Thyroid gland (tissue), 4 donors: ENCODE measurements at regions not wholly inside any gene's neighbourhood (a gene's known extent, or its start where the extent isn't known, plus 50 kb on each side); places are given as distances from the start of the nearest gene placed in this dataset.
A peak's percentile ranks its signal among the peaks of the same experiment; 100 is the strongest.

Experiments
- DNase-seq, 2 donors: peaks; one replicate each; pipeline ENCODE4 v3.0.0-alpha.2; 2019
- H3K27ac ChIP-seq, 3 donors: fragments of 200-600 bp; sonication (generic); 1 replicate in 2 of 3; 2 replicates in 1 of 3; pipeline ENCODE4 v1.5.1; 2016 to 2019; ENCODE audit warnings: mild to moderate bottlenecking in 1 of 3, moderate library complexity in 1 of 3
- H3K27me3 ChIP-seq: fragments of 200-600 bp; sonication (generic); one replicate; pipeline ENCODE4 v1.5.1; 2019
- H3K36me3 ChIP-seq, 2 donors: fragments of 200-600 bp; sonication (generic); one replicate each; pipeline ENCODE4 v1.5.1; 2016 to 2019
- H3K4me1 ChIP-seq, 2 donors: fragments of 200-600 bp; sonication (generic); one replicate each; pipeline ENCODE4 v1.5.1; 2017 to 2019
- H3K4me3 ChIP-seq, 3 donors: fragments of 200-600 bp; sonication (generic); replicated peaks in 1 of 3; 1 replicate in 2 of 3; 2 replicates in 1 of 3; pipeline ENCODE4 v1.5.1; 2016; ENCODE audit warnings: mild to moderate bottlenecking in 1 of 3
- H3K9me3 ChIP-seq: fragments of 200-600 bp; sonication (generic); one replicate; pipeline ENCODE4 v1.5.1; 2017
- POLR2A ChIP-seq, 2 donors: fragments of 450-650 bp; IDR thresholded peaks; one replicate each; pipeline ENCODE4 v1.6.1; 2017; ENCODE audit warnings: antibody characterized with exemption in 2 of 2, mild to moderate bottlenecking in 2 of 2, moderate library complexity in 1 of 2
- WGBS, 2 donors: methylation state at CpG; one replicate each; pipeline ENCODE4 v1.1.5; 2017; 5-methylcytosine and 5-hydroxymethylcytosine counted together
- intact Hi-C: fragments of 100-400 bp; cut with DNase I; formaldehyde crosslinking; loops from one replicate; pipeline ENCODE4 v1.15.1; 2023
- TF ChIP-seq, protein P1 (sequence below), 6 experiments: fragments of 200-600 bp in 3 of 6; fragments of 450-650 bp in 3 of 6; sonication (generic) in 3 of 6; IDR thresholded peaks; one replicate each; pipeline ENCODE4 v1.5.1; 2016 to 2019; ENCODE audit warnings: antibody characterized with exemption in 6 of 6, mild to moderate bottlenecking in 2 of 6, inconsistent platforms in 1 of 6, moderate library complexity in 1 of 6

DNA sequence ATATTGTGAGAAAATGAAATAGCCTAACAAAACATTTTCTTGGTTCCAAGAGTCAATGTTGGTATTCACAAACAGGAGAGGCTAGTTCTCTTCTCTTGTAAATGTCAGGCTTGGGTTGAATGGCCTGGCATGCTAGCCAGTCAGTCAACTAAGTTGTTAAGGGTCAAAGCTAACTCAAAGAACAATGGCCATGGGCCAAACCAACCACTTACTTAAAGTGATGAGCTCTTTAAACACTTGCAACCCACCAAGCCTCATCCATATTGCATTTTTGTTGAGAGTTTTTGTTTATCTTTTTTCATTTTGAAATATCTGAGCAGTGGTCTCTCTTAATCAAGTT, 394.5 kb downstream of the RAB28 start:
- TF ChIP-seq, protein P1, sequence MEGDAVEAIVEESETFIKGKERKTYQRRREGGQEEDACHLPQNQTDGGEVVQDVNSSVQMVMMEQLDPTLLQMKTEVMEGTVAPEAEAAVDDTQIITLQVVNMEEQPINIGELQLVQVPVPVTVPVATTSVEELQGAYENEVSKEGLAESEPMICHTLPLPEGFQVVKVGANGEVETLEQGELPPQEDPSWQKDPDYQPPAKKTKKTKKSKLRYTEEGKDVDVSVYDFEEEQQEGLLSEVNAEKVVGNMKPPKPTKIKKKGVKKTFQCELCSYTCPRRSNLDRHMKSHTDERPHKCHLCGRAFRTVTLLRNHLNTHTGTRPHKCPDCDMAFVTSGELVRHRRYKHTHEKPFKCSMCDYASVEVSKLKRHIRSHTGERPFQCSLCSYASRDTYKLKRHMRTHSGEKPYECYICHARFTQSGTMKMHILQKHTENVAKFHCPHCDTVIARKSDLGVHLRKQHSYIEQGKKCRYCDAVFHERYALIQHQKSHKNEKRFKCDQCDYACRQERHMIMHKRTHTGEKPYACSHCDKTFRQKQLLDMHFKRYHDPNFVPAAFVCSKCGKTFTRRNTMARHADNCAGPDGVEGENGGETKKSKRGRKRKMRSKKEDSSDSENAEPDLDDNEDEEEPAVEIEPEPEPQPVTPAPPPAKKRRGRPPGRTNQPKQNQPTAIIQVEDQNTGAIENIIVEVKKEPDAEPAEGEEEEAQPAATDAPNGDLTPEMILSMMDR (IDR thresholded peaks at IDR 0.05), result no peak
- no peak for TF ChIP-seq POLR2A (IDR thresholded peaks at IDR 0.05)
- H3K4me3 ChIP-seq, result no peak overlapping the region
- no peaks in the 10 kb centered on the region for H3K27me3 ChIP-seq
- intact Hi-C loops, result no loop called here
- H3K9me3 ChIP-seq, result no peaks in the 10 kb centered on the region
- peak; percentile 52 to 56 for DNase-seq
- H3K27ac ChIP-seq, result peak overlapping the region in 1 of 3 donors; percentile 32
- peaks cover 18 to 23% of the 10 kb centered on the region in 2 donors for H3K4me1 ChIP-seq
- no peaks in the 10 kb centered on the region for H3K36me3 ChIP-seq

DNA sequence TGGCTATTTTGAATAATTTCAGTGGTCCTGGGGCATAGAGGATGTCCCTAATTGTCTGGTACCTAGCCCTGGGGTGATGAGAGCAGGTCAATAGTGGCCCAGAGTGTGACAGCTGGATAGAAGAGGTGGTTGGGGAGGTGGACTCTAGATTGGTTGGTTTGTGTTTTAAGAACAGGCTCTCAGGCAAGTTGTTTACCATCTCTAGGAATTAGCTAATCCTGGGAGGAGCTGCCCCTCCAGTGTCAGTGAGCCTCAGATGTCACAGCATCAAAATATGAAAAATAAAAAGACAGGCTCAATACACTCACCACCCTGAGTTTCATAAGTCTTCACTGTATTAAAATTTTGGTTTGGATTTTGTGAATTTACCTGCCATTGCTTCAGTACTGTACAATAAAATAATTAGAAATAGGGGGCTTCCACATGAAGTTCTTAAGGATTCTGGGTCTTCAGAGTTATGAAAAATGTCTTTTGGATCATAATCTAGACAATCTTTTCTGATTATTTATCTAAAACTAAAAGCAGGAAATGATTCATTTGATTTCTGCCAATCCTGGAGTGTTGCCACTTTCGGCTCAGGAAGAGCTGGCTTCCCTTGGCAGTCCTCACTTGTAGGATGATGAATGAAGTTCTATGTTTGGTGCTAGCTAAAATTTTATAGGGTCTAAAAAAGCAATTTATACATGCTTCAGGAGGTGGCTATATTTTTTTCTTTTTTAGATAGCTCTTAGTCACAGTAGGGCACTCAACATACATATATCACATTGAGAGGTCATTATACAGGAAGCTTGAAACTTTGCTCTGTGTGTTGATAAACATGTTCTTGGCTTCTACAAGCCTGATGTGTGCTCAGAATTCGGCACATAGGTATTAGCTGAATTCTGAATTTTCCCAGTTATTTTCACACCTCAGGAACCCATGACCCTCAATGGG, 395.1 kb downstream of the RAB28 start:
- peak; percentile 4 to 25 for DNase-seq
- Histone ChIP-seq H3K9me3 (no peaks in the 10 kb centered on the region), H3K27me3 (no peaks in the 10 kb centered on the region), H3K4me1 (peaks cover 18 to 23% of the 10 kb centered on the region in 2 donors), H3K36me3 (no peaks in the 10 kb centered on the region), H3K27ac (peak overlapping the region in 1 of 3 donors; percentile 32), H3K4me3 (no peak overlapping the region)
- TF ChIP-seq, protein P1 (IDR thresholded peaks at IDR 0.05), result no peak
- no peak for TF ChIP-seq POLR2A (IDR thresholded peaks at IDR 0.05)
- 24 to 34% methylated on average over 2 of the region's 2 CpGs for WGBS, 2 donors
- intact Hi-C loops, result no loop called here

GRCh38 chr4:13087041-13087440, 397.1 kb downstream of the RAB28 start:
- Histone ChIP-seq H3K9me3 (no peaks in the 10 kb centered on the region), H3K4me3 (no peak overlapping the region), H3K27me3 (no peaks in the 10 kb centered on the region), H3K36me3 (no peaks in the 10 kb centered on the region), H3K4me1 (peaks cover 18 to 21% of the 10 kb centered on the region in 2 donors), H3K27ac (no peak overlapping the region)
- DNase-seq, result no peak
- TF ChIP-seq, protein P1 (IDR thresholded peaks at IDR 0.05), result no peak
- no peak for TF ChIP-seq POLR2A (IDR thresholded peaks at IDR 0.05)
- intact Hi-C loops, result no loop called here
- 92 to 97% methylated on average over 1 of the region's 1 CpG for WGBS, 2 donors

GRCh38 chr4:13084210-13084609, 399.9 kb downstream of the RAB28 start:
- H3K4me3 ChIP-seq, result no peak overlapping the region
- no peaks in the 10 kb centered on the region for H3K9me3 ChIP-seq
- TF ChIP-seq, protein P1 (IDR thresholded peaks at IDR 0.05), result no peak
- no peak for TF ChIP-seq POLR2A (IDR thresholded peaks at IDR 0.05)
- H3K27ac ChIP-seq, result no peak overlapping the region
- WGBS, 2 donors, result 79 to 86% methylated on average over 2 of the region's 2 CpGs
- no peak for DNase-seq
- intact Hi-C loops, result no loop called here
- no peaks in the 10 kb centered on the region for H3K27me3 ChIP-seq
- H3K36me3 ChIP-seq, result no peaks in the 10 kb centered on the region
- peaks cover 7 to 8% of the 10 kb centered on the region in 2 donors for H3K4me1 ChIP-seq

GRCh38 chr4:13081830-13082229, 402.3 kb downstream of the RAB28 start:
- H3K4me3 ChIP-seq, result no peak overlapping the region
- TF ChIP-seq, protein P1 (IDR thresholded peaks at IDR 0.05), result no peak
- TF ChIP-seq POLR2A (IDR thresholded peaks at IDR 0.05), result no peak
- H3K27ac ChIP-seq, result no peak overlapping the region
- H3K4me1 ChIP-seq, result no peaks in the 10 kb centered on the region
- H3K27me3 ChIP-seq, result no peaks in the 10 kb centered on the region
- intact Hi-C loops, result no loop called here
- H3K36me3 ChIP-seq, result no peaks in the 10 kb centered on the region
- H3K9me3 ChIP-seq, result no peaks in the 10 kb centered on the region
- DNase-seq, result no peak
